HG03460 (cell line): ENCODE measurements at regions not wholly inside any gene's neighbourhood (a gene's known extent, or its start where the extent isn't known, plus 50 kb on each side); places are given as distances from the start of the nearest gene placed in this dataset.
"Not testable (repeated sequence)": the region's sequence is repeated elsewhere in the genome, so short reads cannot be mapped to it uniquely, and the experiment has no call there.

Experiments used
- ATAC-seq: cut with Tn5 transposase; IDR thresholded peaks from one replicate; pipeline ENCODE4 v1.9.1; 2021; ENCODE audit not compliant: unreplicated experiment

DNA sequence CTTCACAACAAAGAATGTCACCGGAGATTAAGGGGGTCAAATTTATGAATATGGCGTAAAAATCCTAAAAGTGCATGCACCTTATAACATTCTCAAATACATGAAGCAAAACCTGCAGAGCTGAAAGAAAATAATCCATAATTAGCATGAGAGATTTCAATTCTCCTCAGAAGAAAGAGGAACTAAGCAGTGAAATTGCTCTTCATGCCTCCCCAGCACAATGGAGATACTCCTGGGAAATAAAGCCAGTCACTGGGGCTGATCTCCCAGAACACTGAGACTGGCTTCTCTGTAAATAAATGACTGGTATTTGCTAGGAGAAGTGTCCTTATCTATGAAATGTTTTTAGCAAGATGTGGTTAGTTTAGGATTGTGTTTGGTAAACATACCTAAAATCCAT is 68.1 kb downstream of the GOLGA6L6 start:
- ATAC-seq: peak; percentile 52

DNA sequence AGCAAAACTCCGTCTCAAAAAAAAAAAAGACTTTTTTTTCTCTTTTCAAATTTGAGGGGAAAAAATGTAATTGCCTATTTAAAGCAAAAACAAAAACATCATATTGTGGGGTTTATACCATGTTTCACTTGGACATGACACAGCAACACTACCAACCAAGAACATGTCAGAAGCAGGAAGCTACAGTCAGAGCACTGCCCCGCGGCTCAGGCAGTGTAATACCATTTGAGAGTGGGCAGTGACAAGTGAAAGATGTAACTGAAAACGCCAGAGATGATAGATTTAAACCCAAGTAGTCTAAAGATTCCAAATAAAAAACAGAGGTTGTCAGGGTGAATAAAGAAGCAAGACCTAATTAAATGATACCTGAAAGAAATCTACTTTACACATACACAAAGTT is 68.6 kb downstream of the GOLGA6L6 start:
- peak; percentile 81 for ATAC-seq

DNA sequence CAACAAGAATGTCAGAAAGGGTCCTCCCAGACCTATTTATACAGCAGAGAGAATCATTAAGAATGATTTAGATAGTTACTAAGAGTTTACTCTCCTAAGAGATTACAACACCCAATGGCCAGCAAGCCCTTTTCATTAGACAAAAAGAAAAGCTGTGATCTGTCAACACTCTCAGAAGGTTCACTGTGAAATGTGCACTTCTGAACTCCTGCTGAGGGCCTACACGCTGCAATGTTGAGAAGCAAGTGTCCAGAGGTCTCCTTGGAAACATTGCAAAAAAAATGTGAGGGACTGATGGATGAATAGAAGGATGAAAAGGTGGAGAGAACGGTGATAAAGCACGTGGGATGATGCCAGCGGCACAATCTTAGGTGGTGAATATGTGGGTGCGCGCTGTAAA is 70.8 kb downstream of the GOLGA6L6 start:
- ATAC-seq: not testable (repeated sequence)

DNA sequence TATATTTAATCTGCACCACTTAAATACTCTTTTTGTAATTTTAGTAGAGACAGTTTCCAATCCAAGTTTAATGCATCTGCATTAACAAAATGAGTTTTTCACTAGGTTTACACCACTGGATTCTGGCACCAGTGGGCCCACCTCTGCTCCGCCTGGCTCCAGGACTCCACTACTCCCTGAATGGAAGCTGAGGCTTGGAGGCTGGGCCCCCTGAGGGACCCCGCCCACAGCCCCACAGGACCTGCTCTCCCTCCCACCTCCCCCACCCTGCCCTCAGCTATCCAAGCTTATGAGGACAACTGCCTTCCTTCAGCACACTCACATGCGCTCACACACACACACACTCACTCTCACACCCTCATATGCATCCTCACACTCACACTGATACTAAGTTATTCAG is 100.5 kb downstream of the GOLGA6L6 start:
- ATAC-seq: not testable (repeated sequence)

DNA sequence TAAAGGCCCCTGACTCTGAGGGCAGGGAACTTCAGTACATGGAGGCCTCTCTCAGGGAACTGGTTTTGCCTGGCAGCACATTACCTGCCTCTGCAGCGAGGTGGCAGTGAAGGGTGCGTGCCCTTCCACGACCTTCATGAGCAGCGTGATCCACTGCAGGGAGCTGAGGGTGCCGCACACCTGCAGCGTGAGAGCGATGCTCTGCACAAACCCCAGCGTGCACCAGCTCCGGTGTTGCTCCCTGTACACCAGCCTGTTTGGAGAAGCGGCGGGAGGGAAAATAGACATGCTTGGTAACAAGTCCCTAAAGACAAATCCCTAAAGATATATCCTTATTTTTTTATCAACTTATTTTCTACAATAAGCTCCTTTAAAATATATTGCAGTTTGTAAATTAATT is 101.2 kb downstream of the GOLGA6L6 start:
- not testable (repeated sequence) for ATAC-seq

DNA sequence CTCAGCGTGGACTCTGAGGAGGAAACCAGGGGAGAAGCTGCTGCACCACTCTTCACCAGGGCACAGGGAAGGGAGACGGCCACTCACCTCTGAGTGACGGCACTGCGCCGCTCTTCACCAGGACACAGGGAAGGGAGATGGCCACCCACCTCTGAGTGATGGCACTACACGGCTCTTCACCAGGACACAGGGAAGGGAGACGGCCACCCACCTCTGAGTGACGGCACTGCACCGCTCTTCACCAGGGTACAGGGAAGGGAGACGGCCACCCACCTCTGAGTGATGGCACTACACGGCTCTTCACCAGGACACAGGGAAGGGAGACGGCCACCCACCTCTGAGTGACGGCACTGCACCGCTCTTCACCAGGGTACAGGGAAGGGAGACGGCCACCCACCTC is 102.5 kb downstream of the GOLGA6L6 start:
- ATAC-seq: not testable (repeated sequence)

DNA sequence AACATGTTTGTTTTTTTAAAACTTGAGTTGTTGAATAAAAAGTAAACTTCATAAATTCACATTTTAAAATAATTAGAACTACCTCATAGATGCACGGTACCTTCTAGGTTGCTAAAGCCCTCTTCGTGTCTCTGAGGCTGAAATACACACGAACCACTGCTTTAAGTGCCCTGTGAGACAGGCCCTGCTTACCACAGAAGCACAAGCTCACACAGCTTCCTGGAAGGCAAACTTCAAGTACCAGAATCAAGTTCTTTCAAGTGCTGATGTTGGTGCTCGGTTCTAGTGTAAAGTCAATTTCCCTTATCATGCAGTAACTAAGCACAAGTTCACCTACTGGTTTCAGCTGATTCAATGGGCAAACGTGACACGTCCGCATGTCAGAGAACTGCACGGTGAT is 103.3 kb downstream of the GOLGA6L6 start:
- not testable (repeated sequence) for ATAC-seq

DNA sequence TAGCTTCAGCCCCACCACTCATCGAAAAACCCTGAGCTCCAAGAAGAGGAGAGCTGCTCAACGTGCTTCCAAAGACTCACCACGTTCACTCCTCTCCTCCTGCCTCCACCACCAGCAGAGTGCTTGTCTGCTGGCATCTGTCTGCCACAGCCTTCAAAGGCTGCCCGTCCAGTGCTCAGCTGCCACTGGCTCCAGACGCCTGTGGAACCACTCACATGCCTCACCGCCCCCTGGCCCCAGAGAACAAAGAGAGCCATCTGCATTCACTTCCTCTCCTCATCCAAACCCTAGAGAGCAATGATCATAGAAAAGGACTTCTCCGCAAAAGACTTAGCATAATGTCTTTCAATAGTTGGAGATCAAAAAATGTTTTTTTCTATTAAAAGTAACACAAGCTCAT is 108.1 kb downstream of the GOLGA6L6 start:
- not testable (repeated sequence) for ATAC-seq

DNA sequence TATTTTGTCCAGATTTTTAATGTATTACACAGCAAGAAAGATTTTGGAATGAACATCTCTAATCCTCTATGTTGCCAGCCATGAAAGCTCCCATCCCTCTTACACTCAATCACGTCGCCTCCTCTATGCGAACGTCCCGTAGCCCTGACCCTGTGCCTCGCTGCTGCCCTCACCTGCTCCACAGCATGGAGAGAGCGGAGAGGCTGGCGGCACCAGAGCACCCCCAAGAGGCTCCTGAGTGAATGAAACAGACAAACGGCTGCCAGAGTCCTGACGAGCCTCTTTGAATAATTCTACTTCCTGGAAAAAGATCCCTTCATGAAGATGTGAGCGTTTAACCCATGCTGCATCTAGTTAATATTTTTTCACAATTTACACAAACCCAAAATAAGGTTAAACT is 111.1 kb downstream of the GOLGA6L6 start:
- not testable (repeated sequence) for ATAC-seq

DNA sequence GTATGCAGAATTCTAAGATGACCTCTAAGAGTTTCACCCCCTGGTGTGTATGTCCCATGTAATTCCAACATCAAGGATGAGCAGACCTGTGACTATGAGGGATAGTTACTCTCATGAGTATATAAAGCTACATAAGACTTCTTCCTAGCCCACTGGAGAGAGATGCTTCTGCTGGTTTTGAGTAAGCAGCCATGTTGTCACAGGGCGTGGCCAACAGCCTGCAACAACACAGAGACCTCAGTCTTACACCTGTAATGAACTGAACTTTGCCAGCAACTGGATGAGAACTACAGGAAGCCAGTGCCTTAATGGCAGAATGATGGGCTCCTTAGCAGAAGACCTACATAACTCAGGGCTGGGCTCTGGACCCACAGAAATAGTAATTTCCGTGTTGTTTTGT is 120.9 kb downstream of the GOLGA6L6 start:
- not testable (repeated sequence) for ATAC-seq

DNA sequence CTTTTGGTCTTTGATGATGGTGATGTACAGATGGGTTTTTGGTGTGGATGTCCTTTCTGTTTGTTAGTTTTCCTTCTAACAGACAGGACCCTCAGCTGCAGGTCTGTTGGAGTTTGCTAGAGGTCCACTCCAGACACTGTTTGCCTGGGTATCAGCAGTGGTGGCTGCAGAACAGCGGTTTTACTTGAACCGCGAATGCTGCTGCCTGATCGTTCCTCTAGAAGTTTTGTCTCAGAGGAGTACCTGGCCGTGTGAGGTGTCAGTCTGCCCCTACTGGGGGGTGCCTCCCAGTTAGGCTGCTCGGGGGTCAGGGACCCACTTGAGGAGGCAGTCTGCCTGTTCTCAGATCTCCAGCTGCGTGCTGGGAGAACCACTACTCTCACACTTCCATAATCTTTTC is 125.0 kb downstream of the GOLGA6L6 start:
- ATAC-seq: not testable (repeated sequence)

DNA sequence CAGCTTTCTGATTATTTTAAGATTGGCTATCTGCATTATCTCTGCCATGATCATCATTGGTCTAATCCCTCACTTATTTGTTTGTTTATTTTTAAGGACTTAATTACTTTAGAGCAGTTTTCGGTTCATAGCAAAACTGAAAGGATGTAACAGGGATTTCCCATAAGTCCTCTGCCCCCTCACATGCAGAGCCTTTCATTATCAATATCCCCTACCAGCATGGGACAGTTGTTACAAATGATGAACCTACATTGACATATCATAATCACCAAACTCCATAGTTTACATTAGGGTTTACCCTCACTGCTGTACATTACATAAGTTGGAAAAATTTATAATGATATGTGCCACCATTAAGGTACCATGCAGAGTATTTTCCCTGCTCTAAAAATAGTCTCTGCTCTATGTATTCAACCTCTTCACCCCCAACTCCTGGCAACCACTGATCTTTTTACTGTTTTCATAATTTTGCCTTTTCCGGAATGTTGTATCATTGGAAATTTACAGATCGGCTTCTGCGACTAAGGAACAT is 131.9 kb downstream of the GOLGA6L6 start:
- ATAC-seq: not testable (repeated sequence)

DNA sequence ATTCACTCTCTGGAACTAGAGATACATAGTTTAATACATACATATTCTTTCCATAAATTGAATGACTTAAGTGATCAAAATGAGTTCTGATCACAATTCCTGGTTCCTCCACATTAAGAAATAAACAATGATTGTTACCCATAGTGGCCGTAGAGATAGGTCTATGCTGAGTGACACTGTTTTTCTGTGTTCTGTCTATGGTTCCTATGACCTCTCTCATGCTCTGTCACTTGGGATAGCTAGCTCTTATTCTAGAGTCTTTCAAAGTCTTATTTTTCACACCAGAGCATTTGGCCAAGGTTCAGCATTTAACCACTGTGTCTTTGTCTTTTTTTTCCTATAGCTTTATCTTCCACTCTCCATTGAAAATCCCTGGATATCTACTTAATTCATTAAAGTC is 132.4 kb downstream of the GOLGA6L6 start:
- no peak for ATAC-seq

DNA sequence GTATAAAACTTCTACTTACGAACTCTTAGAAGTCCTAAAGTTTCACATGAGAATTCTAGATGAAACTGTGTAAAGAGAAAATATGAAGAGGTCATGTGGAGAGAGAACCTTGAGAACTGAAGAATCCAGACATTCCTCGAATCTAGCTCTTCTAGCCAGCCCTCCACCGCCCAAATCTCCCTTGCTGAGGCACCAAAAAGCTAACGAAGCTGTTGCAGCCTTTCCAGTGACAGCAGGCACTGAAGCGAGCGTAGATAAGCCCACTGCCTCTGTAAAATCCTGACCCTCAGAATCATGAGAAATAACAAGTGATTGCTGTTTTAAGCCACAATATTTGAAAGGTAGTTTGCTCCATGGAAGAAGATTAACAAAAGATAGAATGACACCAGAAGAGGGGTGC is 134.0 kb downstream of the GOLGA6L6 start:
- no peak for ATAC-seq

DNA sequence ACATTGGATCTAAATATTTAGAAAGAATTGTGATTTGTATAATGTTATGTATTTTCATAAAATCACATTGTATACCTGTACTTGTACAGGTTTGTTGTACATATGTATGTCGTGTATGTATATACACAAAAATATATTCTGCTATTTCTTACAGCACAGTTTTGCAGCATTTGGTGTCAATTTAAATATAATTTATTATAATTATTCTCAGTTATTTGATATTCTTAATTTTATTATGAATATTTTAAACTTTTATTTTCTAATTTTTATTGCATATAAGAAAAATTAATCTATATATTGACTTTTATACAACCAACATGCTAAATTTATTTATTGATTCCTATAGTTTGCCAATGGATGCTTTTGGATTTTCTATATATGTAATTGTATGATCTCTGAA is 137.0 kb downstream of the GOLGA6L6 start:
- not testable (repeated sequence) for ATAC-seq

DNA sequence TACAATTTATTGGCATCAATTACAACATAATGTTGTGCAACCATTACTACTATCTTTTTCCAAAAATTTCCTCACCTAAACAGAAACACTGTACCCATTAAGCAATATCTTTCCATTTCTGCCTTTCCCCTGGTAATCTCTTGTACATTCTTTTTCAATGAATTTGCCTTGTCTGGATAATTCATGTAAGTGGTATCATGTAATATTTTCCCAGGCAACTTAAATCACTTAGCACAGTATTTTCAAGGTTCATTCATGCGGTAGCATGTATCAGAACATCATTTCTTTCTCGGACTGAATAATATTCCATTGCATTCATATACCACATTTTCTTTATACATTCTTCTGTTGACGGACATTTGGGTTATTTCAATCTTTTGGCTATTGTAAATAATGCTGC is 139.0 kb downstream of the GOLGA6L6 start:
- not testable (repeated sequence) for ATAC-seq

DNA sequence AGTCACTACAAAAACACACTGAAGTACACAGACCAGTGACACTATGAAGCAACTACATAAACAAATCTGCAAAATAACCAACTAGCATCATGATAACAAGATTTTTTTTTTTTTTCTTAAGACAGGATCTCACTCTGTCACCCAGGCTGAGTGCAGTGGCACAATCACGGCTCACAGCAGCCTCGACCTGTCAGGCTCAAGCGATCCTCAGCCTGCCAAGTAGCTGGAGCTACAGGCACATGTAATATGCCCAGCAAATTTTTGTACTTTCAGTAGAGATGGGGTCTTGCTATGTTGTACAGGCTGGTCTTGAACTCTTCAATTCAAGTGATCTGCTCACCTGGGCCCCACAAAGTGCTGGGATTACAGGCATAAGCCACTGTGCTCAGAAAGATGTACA is 140.5 kb downstream of the GOLGA6L6 start:
- not testable (repeated sequence) for ATAC-seq

DNA sequence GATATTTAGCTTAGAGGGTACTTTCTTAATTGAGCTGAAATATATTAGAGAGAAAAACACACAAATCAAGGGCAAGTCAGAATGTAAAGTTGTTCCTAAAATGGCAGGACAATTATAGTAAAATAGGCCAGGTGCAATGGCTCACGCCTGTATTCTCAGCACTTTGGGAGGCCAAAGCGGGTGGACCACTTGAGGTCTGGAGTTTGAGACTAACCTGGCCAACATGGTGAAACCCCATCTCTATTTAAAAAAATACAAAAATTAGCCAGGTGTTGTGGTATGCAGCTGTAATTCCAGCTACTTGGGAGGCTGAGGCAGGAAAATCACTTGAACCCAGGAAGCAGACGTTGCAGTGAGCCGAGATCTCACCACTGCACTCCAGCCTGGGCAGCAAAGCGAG is 142.9 kb downstream of the GOLGA6L6 start:
- ATAC-seq: not testable (repeated sequence)

DNA sequence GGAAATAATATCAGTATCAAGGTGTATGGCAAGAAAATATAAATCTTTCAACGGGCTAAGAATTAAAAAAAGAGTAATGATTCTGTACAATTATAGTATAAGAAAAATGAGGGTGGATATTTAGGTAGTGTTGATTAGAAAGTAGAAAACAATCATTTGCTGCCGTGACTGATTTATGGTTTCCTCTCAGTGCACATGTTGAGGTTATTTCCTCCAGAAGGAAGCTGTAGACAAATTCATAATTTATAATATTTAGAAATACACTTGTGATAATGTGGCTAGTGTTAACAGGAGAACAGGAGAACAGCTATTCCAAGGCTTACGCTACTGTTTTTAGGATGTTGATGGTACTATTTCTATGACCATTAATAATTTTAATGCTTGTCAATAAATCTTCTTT is 153.4 kb downstream of the GOLGA6L6 start:
- ATAC-seq: not testable (repeated sequence)

DNA sequence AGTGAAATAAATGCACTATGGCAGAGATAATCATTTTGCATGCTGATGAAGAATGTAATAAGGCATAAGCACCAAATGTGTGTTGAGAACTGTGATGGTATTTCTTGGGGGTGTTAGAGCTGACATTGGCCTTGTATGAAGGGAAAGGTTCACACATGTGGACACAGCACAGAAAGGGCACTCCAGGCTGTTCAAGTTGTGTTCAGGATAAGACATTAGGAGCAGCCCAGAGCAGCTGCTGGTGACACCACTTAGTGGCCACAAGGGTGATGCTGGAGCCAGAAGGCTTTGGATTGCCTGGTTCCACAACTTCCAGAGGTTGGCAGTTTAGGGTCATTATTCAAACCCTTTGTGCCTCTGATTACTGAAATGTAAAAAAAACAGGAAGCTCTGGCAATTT is 155.4 kb downstream of the GOLGA6L6 start:
- no peak for ATAC-seq

DNA sequence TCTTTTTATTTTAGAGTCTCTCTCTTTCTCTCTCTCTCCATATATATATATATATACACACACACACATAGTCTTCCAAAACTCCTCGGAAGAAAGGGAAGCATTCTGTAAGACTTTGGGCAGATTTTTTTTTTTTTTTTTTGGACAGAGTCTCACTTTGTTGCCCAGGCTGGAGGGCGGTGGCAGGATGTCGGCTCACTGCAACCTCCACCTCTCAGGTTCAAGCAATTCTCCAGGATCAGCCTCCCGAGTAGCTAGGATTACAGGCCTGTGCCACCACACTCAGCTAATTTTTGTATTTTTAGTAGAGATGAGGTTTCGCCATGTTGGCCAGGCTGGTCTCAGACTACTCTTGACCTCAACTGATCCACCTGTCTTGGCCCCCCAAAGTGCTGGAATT is 161.4 kb downstream of the GOLGA6L6 start:
- ATAC-seq: not testable (repeated sequence)

DNA sequence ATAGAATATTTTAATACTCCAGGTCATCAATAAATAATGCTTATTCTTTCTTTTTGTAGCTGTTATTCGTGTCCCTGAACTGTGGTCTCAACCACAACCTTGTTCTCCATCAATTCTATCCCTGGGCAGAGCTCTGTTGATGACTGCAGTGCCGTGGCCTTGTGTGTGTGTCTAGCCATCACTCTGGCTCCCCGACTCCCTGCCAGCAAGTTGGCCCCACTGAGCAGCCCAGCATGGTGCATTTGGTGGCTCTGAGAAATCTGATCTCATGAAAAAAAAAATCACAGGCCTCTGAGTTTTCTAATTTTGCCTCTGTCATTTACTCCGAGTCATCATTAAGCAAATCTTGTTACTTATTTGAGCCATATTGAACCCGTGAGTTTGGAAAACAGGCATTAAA is 164.7 kb downstream of the GOLGA6L6 start:
- ATAC-seq: no peak

DNA sequence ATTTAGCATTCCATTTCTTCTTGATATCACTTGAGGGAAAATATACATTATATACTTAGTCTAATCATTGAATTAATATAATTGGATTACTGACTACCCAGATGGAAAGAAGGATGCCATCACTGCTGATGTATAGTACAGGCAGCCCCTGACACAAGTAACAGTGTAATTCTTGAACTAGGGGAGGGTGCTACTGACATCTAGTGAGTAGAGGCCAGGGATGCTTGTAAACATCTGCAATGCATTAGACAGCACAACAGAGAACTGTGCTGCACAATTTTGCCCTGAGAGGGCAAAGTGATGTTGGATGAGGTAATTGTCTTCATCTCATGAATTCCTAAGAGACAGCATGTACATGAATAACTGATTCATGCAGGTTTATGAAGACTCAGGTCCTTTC is 169.2 kb downstream of the GOLGA6L6 start:
- ATAC-seq: not testable (repeated sequence)
